ENCODE measurements at regions not wholly inside any gene's neighbourhood (a gene's known extent, or its start where the extent isn't known, plus 50 kb on each side); places are given as distances from the start of the nearest gene placed in this dataset.

- peaks cover 0 to 21% of the 10 kb centered on the region in 2 donors for H3K27me3 Mint-ChIP-seq
- Histone ChIP-seq H3K36me3 (ENCODE audit: insufficient read depth, low read length) (no peaks in the 10 kb centered on the region), H3K9me3 (ENCODE audit: control insufficient read depth in 1 of 2, low read length in 2 of 2) (no peaks in the 10 kb centered on the region), H3K4me1 (ENCODE audit: insufficient read depth, low read length) (no peaks in the 10 kb centered on the region), H3K27ac (ENCODE audit: low read depth, low read length) (no peak overlapping the region), H3K27me3 (ENCODE audit: insufficient read depth, low read length) (no peaks in the 10 kb centered on the region), H3K4me3 (ENCODE audit: low read length in 2 of 2) (no peak overlapping the region)
- ChIA-PET CTCF (ENCODE audit: partially characterized antibody) (interaction anchor here (3.6 kb wide), 1 partner anchor 10 kb away, joined by 19 read pairs; no protein-coding TSS in a partner anchor), POLR2A (ENCODE audit: partially characterized antibody) (no interaction called here)
- H3K4me3 Mint-ChIP-seq: no peak overlapping the region
- no peaks in the 10 kb centered on the region for H3K4me1 Mint-ChIP-seq
- H3K9me3 Mint-ChIP-seq: no peaks in the 10 kb centered on the region
- intact Hi-C loops (cut with micrococcal nuclease): loop anchor here (5.0 kb wide), 1 partner anchor 225 kb away; no protein-coding TSS in a partner anchor
- no peaks in the 10 kb centered on the region for H3K36me3 Mint-ChIP-seq
- H3K27ac Mint-ChIP-seq: no peak overlapping the region
- no peak for DNase-seq
Measured at GRCh38 chr22:22432479-22432878, 76.1 kb downstream of the ZNF280B start.

- POLR2A ChIA-PET (ENCODE audit: partially characterized antibody): no interaction called here
- peaks cover 3 to 25% of the 10 kb centered on the region in 2 donors for H3K27me3 Mint-ChIP-seq
- H3K27ac Mint-ChIP-seq: no peak overlapping the region
- CTCF ChIA-PET (ENCODE audit: partially characterized antibody): interaction anchor here (3.6 kb wide), 1 partner anchor 11 kb away, joined by 19 read pairs; no protein-coding TSS in a partner anchor
- Histone ChIP-seq H3K27me3 (ENCODE audit: insufficient read depth, low read length) (no peaks in the 10 kb centered on the region), H3K36me3 (ENCODE audit: insufficient read depth, low read length) (no peaks in the 10 kb centered on the region), H3K4me1 (ENCODE audit: insufficient read depth, low read length) (no peaks in the 10 kb centered on the region), H3K4me3 (ENCODE audit: low read length in 2 of 2) (no peak overlapping the region), H3K9me3 (ENCODE audit: control insufficient read depth in 1 of 2, low read length in 2 of 2) (no peaks in the 10 kb centered on the region), H3K27ac (ENCODE audit: low read depth, low read length) (no peak overlapping the region)
- no peak overlapping the region for H3K4me3 Mint-ChIP-seq
- no peak for DNase-seq
- no peaks in the 10 kb centered on the region for H3K36me3 Mint-ChIP-seq
- intact Hi-C loops (cut with micrococcal nuclease): loop anchor here (5.0 kb wide), 1 partner anchor 226 kb away; no protein-coding TSS in a partner anchor
- no peaks in the 10 kb centered on the region for H3K9me3 Mint-ChIP-seq
- no peaks in the 10 kb centered on the region for H3K4me1 Mint-ChIP-seq
Measured at GRCh38 chr22:22432937-22433336, 75.6 kb downstream of the ZNF280B start.

- no peak overlapping the region for H3K4me3 Mint-ChIP-seq
- POLR2A ChIA-PET (ENCODE audit: partially characterized antibody): no interaction called here
- H3K9me3 Mint-ChIP-seq: no peaks in the 10 kb centered on the region
- Histone ChIP-seq H3K4me1 (ENCODE audit: insufficient read depth, low read length) (no peaks in the 10 kb centered on the region), H3K27ac (ENCODE audit: low read depth, low read length) (no peak overlapping the region), H3K36me3 (ENCODE audit: insufficient read depth, low read length) (no peaks in the 10 kb centered on the region), H3K4me3 (ENCODE audit: low read length in 2 of 2) (no peak overlapping the region), H3K27me3 (ENCODE audit: insufficient read depth, low read length) (no peaks in the 10 kb centered on the region), H3K9me3 (ENCODE audit: control insufficient read depth in 1 of 2, low read length in 2 of 2) (no peaks in the 10 kb centered on the region)
- CTCF ChIA-PET (ENCODE audit: partially characterized antibody): no interaction called here
- no peak overlapping the region for H3K27ac Mint-ChIP-seq
- intact Hi-C loops (cut with micrococcal nuclease): loop anchor here (5.0 kb wide), 1 partner anchor 226 kb away; no protein-coding TSS in a partner anchor
- H3K27me3 Mint-ChIP-seq: peaks cover 10 to 26% of the 10 kb centered on the region in 2 donors
- H3K36me3 Mint-ChIP-seq: no peaks in the 10 kb centered on the region
- H3K4me1 Mint-ChIP-seq: no peaks in the 10 kb centered on the region
- DNase-seq: no peak
Measured at GRCh38 chr22:22433770-22434169, 74.8 kb downstream of the ZNF280B start.

Measured in CD4-positive, alpha-beta memory T cell (primary cell).